COLO668 (cell line): ENCODE measurements at regions not wholly inside any gene's neighbourhood (a gene's known extent, or its start where the extent isn't known, plus 50 kb on each side); places are given as distances from the start of the nearest gene placed in this dataset.
"Not testable (repeated sequence)": the region's sequence is repeated elsewhere in the genome, so short reads cannot be mapped to it uniquely, and the experiment has no call there.

Source experiments
- DNase-seq: peaks from one replicate; lab custom pipeline; 2025; ENCODE audit not compliant: unreplicated experiment; lab: John Stamatoyannopoulos, UW

DNA sequence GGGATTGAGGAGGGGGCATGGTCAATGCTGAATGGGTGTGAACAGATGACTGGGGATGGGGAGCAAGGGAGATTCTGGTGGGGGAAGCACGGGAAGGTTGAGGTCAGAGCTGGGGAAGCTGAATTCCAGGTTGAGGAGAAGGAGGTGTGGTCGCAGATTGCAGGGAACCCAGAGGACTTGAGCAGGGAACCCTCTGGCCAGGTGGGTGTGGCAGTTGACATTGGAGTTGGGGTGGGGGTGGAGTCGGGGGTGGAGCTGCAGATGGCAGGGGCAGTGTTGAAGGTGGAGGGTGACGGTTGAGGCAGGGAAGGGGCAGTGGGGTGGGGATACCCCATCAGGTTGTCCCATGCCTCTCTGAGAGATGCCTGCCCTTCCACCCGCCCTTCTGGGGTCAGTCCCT is 94.7 kb downstream of the WTIP start:
- no peak for DNase-seq

DNA sequence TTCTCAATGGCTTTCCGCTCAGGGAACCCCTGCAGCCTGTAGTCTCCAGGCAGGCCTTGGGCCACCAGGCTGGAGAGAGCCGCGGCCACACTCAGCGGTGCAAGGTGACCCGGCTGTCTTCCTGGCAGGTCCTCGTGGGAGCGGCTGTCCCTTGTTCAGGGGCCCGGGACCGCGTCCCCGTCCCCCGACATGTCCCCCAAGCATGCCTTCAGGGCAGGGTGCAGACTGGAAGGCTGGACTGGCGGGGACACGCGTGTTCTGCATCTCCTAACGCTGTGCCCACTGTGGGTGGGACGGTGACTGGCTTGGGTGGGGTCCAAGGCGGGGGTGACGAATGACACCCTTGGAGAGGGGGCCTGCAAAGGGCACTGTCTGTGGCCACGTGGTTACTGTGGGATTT is 93.6 kb downstream of the WTIP start:
- DNase-seq: no peak

GRCh38 chr19:34574704-34575103 is 93.1 kb downstream of the WTIP start:
- no peak for DNase-seq

DNA sequence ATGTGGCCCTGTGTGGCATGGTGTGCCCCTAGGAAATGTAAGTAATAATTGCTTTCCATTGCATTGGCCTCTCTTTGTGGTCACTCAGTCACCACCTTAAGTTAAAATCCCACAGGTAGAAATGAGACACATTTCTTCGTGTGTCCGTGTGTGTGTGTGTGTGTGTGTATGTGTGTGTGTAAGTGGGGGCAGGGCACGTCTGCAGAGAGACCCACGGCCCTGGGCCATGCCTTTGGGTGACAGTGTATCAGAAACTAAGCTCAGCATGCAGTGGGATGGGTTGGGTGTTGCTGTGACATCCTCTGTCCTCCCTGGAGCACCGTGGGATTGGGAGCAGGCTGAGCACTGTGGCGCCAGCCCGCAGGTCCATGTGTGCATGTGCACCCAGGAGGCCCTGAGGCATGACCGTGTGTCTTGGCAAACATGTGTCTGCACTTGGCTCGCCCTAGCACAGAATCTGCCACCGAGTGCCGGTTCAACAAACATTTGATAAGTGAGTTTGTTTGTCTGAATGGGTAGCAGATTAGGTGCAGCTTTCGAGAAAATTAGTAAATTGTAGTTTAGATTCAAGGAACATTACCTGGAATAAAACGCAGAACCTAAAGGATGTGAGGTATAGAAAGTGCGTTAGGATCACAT is 91.8 kb downstream of the WTIP start:
- DNase-seq: no peak

- DNase-seq: not testable (repeated sequence)
Measured at GRCh38 chr19:34570140-34570539, 88.6 kb downstream of the WTIP start.

DNA sequence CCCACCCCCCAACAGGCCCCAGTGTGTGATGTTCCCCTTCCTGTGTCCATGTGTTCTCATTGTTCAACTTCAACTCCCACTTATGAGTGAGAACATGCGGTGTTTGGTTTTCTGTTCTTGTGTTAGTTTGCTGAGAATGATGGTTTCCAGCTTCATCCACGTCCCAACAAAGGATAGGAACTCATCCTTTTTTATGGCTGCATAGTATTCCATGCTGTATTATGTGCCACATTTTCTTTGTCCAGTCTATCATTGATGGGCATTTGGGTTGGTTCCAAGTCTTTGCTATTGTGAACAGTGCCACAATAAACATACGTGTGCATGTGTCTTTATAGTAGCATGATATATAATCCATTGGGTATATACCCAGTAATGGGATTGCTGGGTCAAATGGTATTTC is 80.8 kb downstream of the WTIP start:
- DNase-seq: not testable (repeated sequence)
